ENCODE measurements at regions not wholly inside any gene's neighbourhood (a gene's known extent, or its start where the extent isn't known, plus 50 kb on each side); places are given as distances from the start of the nearest gene placed in this dataset.

Small RNAs in the stretch of these regions (small RNA-seq; reads per million reads assigned to genes)
- 0 reads per million in 3 experiments for gene AL596028.1
- gene RNA5SP210, result 0 reads per million in 3 experiments
